ENCODE measurements at regions not wholly inside any gene's neighbourhood (a gene's known extent, or its start where the extent isn't known, plus 50 kb on each side); places are given as distances from the start of the nearest gene placed in this dataset.

DNA sequence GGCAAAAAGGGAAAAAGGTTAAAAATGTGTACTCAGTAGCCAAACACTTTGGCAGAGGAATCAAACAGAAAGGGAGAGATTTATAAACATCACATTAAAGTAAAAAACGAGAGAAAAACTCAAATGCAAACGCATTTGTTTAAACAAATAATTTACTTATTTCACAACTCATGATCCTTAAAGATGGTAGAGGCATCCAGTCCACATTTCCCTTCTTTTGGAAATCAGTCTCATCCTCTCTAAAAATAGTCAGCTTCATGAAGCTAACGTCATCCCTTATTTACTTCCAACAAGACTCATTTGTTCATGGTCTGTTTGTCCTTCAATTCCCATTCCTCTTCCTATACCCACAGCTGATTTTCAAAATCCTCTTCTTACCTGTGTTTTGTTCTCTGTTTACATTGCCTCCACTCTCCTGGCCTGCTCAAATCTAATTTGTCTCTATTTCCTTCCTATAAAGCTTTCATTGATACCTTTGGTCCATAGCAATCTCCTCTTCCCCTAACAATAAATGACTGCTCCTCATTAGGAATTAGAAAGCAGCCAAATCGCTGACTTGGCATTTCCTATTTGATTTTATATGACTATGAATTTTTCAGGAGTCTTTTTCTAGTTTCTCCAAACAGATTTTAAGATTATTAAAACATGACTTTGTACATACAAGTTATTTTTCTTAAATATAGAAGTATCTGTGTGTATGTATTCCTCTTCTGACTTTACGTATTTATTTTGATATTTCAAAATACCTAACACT is 805.3 kb downstream of the TLE1 start:
- no peak for DNase-seq

DNA sequence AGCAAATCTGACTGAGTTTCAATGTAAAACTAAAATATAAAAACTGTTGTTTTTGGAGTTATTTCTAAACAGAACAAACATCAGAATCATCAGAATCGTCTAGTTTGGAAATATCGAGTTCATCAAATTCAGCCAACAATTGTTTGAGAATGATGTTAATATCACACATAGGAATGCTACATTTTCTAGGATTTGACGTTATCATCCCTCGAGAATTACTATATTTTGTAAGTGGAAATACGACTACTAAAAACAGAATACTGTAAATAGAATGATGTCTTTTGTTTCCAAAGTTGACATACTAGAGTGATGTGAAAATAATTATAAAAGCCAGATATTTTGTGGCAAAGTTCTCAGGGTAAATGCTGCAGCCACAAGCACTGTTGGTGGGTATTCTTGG is 805.9 kb downstream of the TLE1 start:
- no peak for DNase-seq

- DNase-seq = no peak
Measured at GRCh38 chr9:80881940-80882339, 807.4 kb downstream of the TLE1 start.

- no peak for DNase-seq
Measured at GRCh38 chr9:80881320-80881719, 808.0 kb downstream of the TLE1 start.

DNA sequence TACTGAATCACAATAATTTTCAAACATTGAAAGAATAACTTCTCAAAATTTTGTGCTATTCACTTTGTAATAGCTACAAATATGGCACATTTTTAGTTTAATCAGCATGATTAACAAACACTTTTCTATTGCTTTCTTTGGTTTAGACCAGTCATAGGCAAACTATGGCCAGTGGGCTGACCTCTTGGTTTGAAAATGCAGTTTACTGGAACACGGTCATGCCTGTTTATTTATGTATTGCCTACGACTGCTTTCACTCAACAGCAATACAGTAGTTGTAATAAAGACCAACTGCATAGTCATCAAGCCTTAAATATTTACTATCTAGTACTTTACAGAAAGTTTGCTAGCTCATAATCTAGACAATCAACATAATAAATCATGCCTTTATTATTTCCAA is 810.8 kb downstream of the TLE1 start:
- DNase-seq = no peak

DNA sequence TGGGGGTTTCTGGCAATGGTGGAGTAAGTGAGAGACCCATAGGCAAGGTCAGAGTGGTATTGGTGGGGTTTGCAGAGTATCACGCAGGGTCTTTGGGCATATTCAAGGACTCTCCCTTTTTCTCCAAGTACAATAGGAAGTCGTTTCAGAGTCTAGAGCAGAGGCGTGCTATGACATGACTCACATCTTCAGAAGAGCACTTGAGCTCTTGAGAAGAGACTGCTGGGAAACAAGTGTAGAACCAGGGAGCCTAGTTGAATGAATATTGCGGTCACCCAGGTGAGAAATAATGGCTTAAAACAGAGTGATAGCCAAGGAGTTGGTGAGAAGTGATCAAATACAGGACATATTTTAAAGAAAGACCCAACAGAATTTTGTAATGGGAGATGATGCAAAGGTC is 813.4 kb downstream of the TLE1 start:
- DNase-seq = no peak

DNA sequence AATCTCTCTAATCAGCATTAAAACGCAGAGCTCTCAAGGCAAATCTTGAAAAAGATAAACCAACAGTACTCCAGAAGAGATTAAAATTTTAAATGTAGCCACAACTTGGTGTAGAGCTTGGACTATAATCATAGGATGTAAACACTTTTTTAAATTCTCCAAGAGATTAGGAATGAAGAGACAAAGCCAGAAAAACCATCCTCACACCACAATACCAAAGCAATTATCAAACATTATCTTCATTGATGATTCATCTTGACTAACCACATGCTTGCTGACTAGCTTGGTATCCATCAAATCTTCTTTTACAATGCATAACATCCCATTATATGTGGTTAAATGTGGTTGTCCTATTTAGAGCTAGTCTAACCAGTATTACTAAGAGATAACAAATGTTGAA is 815.1 kb downstream of the TLE1 start:
- no peak for DNase-seq

- DNase-seq = no peak
Measured at GRCh38 chr9:80873861-80874260, 815.5 kb downstream of the TLE1 start.

DNA sequence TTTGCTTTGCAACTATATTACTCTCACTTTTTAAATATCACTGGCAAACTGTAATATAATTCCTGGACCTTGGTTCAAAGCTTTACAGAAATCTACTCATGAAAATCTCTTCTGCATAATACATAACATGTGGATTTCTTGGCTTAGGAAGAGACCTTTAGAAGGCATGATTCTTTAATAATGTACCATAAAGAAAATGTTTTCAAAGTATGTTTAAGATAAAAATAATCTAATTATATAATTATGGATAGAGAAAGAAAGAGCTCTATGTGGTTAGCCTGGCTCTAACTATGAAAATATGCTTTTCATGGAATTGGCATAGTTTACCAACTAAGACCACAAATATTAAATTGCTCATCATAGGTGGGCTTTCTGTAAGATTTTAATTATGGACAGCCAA is 817.8 kb downstream of the TLE1 start:
- DNase-seq = no peak

DNA sequence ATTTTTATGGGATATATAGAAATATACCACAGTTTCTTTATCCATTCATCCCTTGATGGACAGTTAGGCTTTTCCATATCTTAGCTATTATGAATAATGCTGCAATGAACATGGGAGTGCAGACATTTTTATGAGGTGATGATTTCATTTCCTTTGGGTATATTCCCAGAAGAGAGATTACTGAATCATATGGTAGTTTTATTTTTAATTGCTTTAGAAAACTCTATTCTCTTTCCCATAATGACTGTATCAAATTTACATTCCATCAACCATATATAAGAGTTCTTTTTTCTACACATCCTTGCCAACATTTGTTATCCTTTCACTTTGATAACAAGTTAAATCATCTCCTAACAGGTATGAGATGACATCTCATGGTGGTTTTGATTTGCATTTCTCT is 821.6 kb downstream of the TLE1 start:
- no peak for DNase-seq

DNA sequence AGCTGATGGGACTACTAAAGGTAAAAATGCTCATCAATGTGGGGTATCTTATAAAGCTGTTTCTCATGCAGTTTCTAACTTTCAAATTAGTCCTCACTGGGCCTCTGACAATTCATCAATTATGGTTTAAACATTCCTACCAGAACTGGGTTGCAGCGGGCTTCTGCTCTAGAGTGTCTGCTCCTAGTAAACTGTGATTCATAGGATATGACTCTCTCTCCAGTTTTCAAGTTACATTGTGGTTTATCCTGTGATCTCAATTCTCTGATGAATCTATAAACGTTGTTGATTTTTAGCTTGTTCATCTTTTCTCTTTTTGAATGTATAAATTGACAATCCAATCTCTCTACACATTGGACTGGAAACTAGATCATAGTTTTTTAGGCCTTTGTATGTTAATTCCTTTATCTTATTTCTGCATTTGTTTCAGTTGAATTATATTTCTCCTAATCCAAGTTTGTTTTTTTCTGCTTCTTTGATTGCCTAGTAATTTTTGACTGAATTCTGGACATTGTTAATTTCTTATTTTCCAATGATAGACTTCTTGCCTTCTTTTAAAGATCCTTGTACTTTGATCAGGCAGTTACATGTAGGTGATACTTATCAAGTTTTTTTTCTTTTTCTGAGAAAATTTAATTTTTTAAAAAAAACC is 822.6 kb downstream of the TLE1 start:
- no peak for DNase-seq

GRCh38 chr9:80866121-80866520 is 823.2 kb downstream of the TLE1 start:
- DNase-seq = no peak

DNA sequence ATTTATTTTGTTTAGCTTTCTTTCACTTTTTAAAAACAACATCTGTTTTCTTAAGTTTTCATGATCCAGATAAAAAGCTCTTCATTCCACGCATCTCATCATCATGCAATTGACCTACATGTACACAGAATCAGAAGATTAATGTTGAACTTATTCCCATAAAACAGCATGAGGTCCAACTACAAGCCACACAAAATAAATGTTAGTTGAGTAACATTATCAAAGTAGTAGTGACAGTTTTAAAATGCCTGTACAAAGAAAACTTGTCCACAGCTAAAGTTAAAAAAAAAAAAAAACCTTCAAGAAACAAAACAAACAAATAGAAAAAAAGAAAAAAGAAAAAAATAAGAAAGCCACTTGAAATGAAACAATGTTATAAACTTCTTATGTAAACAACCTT is 846.3 kb downstream of the TLE1 start:
- DNase-seq = no peak

GRCh38 chr9:80842389-80842788 is 847.0 kb downstream of the TLE1 start:
- no peak for DNase-seq

DNA sequence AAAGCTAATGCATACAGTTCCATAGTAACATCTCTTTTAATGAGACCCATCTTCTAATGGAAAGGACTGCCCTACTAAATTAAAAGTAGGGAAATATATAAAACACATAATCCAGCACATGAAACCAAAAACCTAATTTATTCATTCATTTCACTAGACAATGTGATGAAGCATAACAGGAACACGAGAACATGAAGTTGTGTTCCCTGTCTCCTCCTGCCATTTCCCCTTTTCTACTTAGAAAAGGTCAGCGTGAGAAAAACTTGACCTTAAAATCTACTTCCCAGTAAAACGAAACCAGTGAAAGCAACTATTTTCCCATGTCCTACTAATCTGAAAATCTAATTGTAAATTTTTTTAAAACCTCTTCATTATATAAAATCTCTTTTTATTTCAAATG is 847.5 kb downstream of the TLE1 start:
- DNase-seq = no peak

GRCh38 chr9:80839821-80840675 is 849.3 kb downstream of the TLE1 start:
- no peak for DNase-seq

DNA sequence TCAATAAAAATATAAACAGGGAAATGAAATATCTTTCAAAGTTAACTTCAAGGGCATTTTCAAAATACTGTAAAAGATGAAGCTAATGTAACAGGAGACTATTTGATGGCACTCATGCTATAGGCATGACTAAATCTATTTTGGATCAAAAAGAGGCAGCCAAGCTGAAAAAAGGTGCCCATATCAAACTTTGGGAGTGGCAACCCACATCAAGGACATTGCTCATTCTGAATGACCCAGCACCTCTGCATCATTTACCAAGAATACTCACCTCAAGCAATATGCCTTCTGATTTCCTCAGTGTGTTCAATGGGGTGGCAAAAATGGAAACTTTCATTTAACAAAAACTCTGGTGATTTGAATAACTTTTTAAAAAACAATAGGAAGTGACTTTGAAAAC is 853.3 kb downstream of the TLE1 start:
- DNase-seq = no peak

DNA sequence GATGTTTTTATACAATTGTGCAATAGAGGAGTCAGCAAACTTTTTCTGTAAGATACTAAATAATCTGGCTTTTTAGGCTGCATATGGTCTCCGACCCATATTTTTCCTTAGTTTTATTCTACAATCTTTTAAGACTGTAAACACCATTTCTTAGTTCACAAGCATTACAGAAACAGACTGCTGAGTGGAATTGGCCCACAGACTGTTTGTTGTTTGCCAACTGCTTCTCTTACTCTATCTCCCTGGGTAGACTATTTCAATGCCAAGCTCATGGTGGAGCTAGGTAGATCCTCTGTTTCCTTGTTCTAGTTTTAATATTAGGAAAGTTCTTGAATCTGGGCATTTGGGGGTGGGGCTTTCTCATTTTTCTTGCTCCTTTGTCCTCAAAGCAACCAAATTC is 857.6 kb downstream of the TLE1 start:
- DNase-seq = no peak

GRCh38 chr9:80811656-80812055 is 877.7 kb downstream of the TLE1 start:
- no peak for DNase-seq

DNA sequence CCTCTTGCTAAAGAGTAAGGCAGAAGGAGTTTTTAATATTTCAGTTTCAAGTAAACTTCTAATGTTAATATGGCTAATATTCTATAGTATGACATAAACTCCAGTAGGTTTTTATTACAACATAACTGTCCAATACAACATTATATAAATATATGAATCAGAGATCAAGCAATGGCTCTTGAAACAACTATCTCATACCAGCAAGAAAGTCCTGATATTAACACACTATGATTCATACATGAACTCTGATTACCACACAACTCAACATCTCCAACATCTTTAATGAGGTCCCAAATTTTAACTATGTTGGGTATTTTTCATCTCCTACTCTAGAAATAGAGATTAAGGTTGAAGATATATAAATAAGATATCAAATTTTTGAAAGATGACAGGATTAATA is 878.3 kb downstream of the TLE1 start:
- DNase-seq = no peak

DNA sequence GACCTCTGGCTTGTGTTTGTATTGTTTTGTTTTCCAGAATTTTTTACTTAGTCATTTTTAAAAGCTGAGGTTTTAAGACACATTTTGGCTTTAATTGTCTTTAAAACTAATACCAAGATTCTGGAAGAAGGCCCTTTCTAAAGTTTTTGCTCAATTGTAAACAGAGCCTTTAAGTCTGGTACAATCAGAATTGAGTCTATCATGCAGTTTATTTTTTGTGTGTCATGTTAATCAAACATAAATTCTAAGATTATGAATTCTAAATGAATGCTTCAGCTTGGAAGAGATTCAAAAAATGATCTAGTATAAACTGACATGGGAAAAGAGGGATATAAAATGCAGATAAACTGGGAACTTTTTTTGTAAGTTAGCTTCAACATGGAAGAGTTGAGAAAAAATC is 882.7 kb downstream of the TLE1 start:
- DNase-seq = no peak

DNA sequence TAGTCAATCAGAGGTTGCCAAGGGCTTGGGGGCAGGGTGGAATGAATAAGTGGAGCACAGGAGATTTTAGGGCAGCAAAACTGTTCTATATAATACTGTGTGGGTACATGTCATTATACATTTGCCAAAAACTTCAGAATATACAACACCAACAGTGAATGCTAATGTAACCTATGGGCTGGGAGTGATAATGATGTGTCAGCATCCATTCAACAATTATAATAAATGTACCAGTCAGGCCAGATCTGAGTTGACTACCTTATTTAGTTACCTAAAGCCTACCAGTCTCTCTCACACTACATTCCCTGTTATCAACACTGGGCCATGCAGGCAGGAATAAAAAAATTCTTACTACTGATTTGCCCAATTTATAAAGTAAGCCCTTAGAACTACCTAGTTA is 884.5 kb downstream of the TLE1 start:
- no peak for DNase-seq

DNA sequence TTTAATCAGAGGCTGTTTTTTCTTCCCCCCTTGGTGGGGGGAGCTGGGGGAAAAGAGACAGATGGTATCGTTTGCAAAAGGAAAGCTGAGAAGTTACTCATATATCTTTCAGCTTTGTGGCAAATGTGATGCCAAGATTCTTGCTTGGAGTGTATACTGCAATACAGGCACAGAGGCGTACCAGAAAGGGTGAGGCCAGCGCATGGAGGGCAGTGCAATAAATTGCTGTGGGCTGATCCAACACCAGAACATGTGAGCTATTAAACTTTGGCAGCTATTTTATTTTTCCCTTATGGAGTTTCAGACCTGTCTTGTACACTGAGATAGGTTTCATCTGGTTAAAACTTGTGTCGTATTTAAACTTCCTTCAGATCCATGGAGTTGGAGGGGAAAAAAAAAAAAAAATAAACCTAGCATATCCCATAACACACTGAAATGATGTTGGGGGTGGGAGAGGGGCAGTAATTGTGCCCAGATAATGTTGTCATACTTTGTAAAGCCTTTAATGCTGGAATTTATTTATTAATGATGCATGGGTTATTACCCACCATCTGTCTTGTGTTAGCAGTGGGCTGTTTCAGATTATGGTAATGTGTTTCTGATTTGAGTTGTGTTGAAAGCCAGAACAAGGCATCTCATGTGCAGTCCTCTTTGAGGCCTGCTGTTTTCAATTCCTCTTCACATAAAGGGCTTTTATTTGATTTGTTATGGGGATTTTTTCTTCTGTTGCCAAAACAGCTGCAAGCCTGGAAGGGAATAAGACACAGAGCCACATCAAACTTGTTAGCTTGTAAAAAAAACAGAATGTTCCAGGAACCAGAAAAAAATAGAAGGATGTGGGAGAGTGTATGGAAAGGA is 891.3 kb downstream of the TLE1 start:
- no peak for DNase-seq

Data from activated effector memory CD4-positive, alpha-beta T cell treated with anti-CD3 and anti-CD28 coated beads, Interleukin-2, amount 50 U/mL, for 16 hours (primary cell).